ENCODE measurements at regions not wholly inside any gene's neighbourhood (a gene's known extent, or its start where the extent isn't known, plus 50 kb on each side); places are given as distances from the start of the nearest gene placed in this dataset.

- TF ChIP-seq HMGA2 (CRISPR knock-in tag; IDR thresholded peaks at IDR 0.05), result no peak
- H3K4me3 Mint-ChIP-seq, result no peak overlapping the region
- no peaks in the 10 kb centered on the region for H3K9me3 Mint-ChIP-seq
- ATAC-seq, result no peak
- H3K36me3 Mint-ChIP-seq, result no peaks in the 10 kb centered on the region
- H3K27ac Mint-ChIP-seq, result no peak overlapping the region
- CTCF ChIA-PET, result interaction anchor here (0.5 to 2.5 kb wide), 36 partner anchors 8 to 1009 kb away, joined by 3 to 23 read pairs (median 4); partner anchors contain the start of gene FAM204A
- H3K27me3 Mint-ChIP-seq (ENCODE audit: low read depth), result peaks cover 6% of the 10 kb centered on the region; the same call in 1 of the 2 replicates
- POLR2A ChIA-PET, result no interaction called here
- H3K4me1 Mint-ChIP-seq, result 0 out of 2 replicates have a peak, but pooled peaks cover 2% of the 10 kb centered on the region
- DNase-seq (ENCODE audit: low spot score), result no peak
These were observed 117.0 kb upstream of the FAM204A start for GRCh38 chr10:118458957-118459641.

- ATAC-seq, result no peak
- H3K27me3 Mint-ChIP-seq (ENCODE audit: low read depth), result peaks cover 6% of the 10 kb centered on the region; the same call in 1 of the 2 replicates
- POLR2A ChIA-PET, result no interaction called here
- H3K4me3 Mint-ChIP-seq, result no peak overlapping the region
- DNase-seq (ENCODE audit: low spot score), result no peak
- CTCF ChIA-PET, result interaction anchor here (1.5 to 2.5 kb wide), 5 partner anchors 10 to 193 kb away, joined by 9 to 23 read pairs (median 16); no protein-coding TSS in a partner anchor
- no peaks in the 10 kb centered on the region for H3K9me3 Mint-ChIP-seq
- no peak overlapping the region for H3K27ac Mint-ChIP-seq
- H3K4me1 Mint-ChIP-seq, result 0 out of 2 replicates have a peak, but pooled peaks cover 2% of the 10 kb centered on the region
- TF ChIP-seq IRF1 (CRISPR knock-in tag; IDR thresholded peaks at IDR 0.05) (no peak), ZNF396 (CRISPR knock-in tag; IDR thresholded peaks at IDR 0.05; ENCODE audit: borderline replicate concordance) (no peak), ZNF281 (CRISPR knock-in tag; IDR thresholded peaks at IDR 0.05) (no peak), CDX4 (CRISPR knock-in tag; IDR thresholded peaks at IDR 0.05; ENCODE audit: borderline replicate concordance) (no peak), ZNF532 (CRISPR knock-in tag; IDR thresholded peaks at IDR 0.05; ENCODE audit: borderline replicate concordance) (no peak)
- H3K36me3 Mint-ChIP-seq, result no peaks in the 10 kb centered on the region
These were observed 115.8 kb upstream of the FAM204A start for GRCh38 chr10:118457824-118458428.

- DNase-seq (ENCODE audit: low spot score) (no peak), ATAC-seq (no peak)
- H3K4me3 Mint-ChIP-seq, result no peak overlapping the region
- ChIA-PET CTCF (no interaction called here), POLR2A (interaction anchor here (0.5 kb wide), 1 partner anchor 249 kb away, joined by 4 read pairs; no protein-coding TSS in a partner anchor)
- H3K36me3 Mint-ChIP-seq, result no peaks in the 10 kb centered on the region
- H3K4me1 Mint-ChIP-seq, result 0 out of 2 replicates have a peak, but pooled peaks cover 2% of the 10 kb centered on the region
- peaks cover 6% of the 10 kb centered on the region; the same call in 1 of the 2 replicates for H3K27me3 Mint-ChIP-seq (ENCODE audit: low read depth)
- no peak overlapping the region for H3K27ac Mint-ChIP-seq
- H3K9me3 Mint-ChIP-seq, result peaks cover 16% of the 10 kb centered on the region
- TF ChIP-seq E2F5 (CRISPR knock-in tag; IDR thresholded peaks at IDR 0.05) (no peak), TEAD4 (CRISPR knock-in tag; IDR thresholded peaks at IDR 0.05) (no peak), TCF7 (CRISPR knock-in tag; IDR thresholded peaks at IDR 0.05; ENCODE audit: low read depth) (no peak), USF1 (CRISPR knock-in tag; IDR thresholded peaks at IDR 0.05) (no peak), JAZF1 (CRISPR knock-in tag; IDR thresholded peaks at IDR 0.05) (no peak), IRF1 (CRISPR knock-in tag; IDR thresholded peaks at IDR 0.05) (no peak), E2F1 (CRISPR knock-in tag; IDR thresholded peaks at IDR 0.05) (no peak)
These were observed 113.1 kb upstream of the FAM204A start for GRCh38 chr10:118455181-118455695.
